Psoas muscle (tissue), 7 donors: ENCODE measurements at regions not wholly inside any gene's neighbourhood (a gene's known extent, or its start where the extent isn't known, plus 50 kb on each side); places are given as distances from the start of the nearest gene placed in this dataset.
"Not testable (repeated sequence)": the region's sequence is repeated elsewhere in the genome, so short reads cannot be mapped to it uniquely, and the experiment has no call there.

ENCODE experiments used
- ATAC-seq, 4 donors: fragments of 200-7000 bp; cut with Tn5 transposase; one replicate each; pipeline ENCODE4 v1.9.1; 2020; ENCODE audit warnings: moderate library complexity in 3 of 4, mild to moderate bottlenecking in 2 of 4
- DNase-seq, 2 donors: peaks; one replicate each; pipeline ENCODE4 v3.0.0-alpha.2; 2020
- H3K27ac ChIP-seq: fragments of 200-600 bp; one replicate; pipeline ENCODE4 v1.8.0; 2022
- H3K27me3 ChIP-seq, 3 donors: fragments of 200-600 bp in 1 of 3; one replicate each; pipeline versions ENCODE4 v1.6.1 to v1.8.0; 2013 to 2022; ENCODE audit warnings: low read length in 2 of 3, mild to moderate bottlenecking in 2 of 3, moderate library complexity in 1 of 3; ENCODE audit not compliant: insufficient read depth in 3 of 3
- H3K36me3 ChIP-seq, 2 donors: fragments of 200-600 bp in 1 of 2; one replicate each; pipeline versions ENCODE4 v1.6.1 to v1.8.0; 2013 to 2022; ENCODE audit warnings: low read depth in 1 of 2, mild to moderate bottlenecking in 1 of 2, moderate library complexity in 1 of 2; ENCODE audit not compliant: insufficient read depth in 1 of 2
- H3K4me1 ChIP-seq: fragments of 200-600 bp; one replicate; pipeline ENCODE4 v1.8.0; 2022
- H3K4me3 ChIP-seq: fragments of 200-600 bp; one replicate; pipeline ENCODE4 v1.8.0; 2022; ENCODE audit warnings: mild to moderate bottlenecking
- H3K9me3 ChIP-seq: fragments of 200-600 bp; one replicate; pipeline ENCODE4 v1.8.0; 2022
- CTCF ChIP-seq: fragments of 200-600 bp; IDR thresholded peaks from one replicate; pipeline ENCODE4 v1.8.0; 2022; ENCODE audit warnings: antibody characterized with exemption
- WGBS, 3 donors: extraction: QIAGEN DNeasy Blood & Tissue Kit; methylation state at CpG; one replicate each; pipeline versions ENCODE4 v1.1.6 to v1.1.7; 2013; 5-methylcytosine and 5-hydroxymethylcytosine counted together
- intact Hi-C, 2 donors: fragments of 100-400 bp; cut with DNase I; formaldehyde crosslinking; loops; one replicate each; pipeline versions ENCODE4 v1.11.0 to v1.14.2; 2022
- donor health status: healthy with polysubstance abuse.
- donor health status: DM: no; HTN: no; CAD: no; lungs with moderate emphysema.
- donor health status: Bipolar disorder and iron deficiency.
- donor health status: healthy.
- donor health status: DM: yes; HTN: yes; CAD: no.
- donor health status: DM: no; HTN: no; CAD: no.
- donor health status: DM: yes; HTN: yes; CAD: no.

- WGBS, 3 donors: 45 to 60% (median 50%) methylated on average over 3 of the region's 3 CpGs
Measured at GRCh38 chr2:17199741-17200140, 318.5 kb downstream of the RAD51AP2 start.

GRCh38 chr2:17196380-17196779, 321.9 kb downstream of the RAD51AP2 start:
- no peak for DNase-seq
- Histone ChIP-seq H3K36me3 (no peaks in the 10 kb centered on the region), H3K4me3 (no peak overlapping the region), H3K4me1 (no peaks in the 10 kb centered on the region), H3K27me3 (no peaks in the 10 kb centered on the region), H3K9me3 (no peaks in the 10 kb centered on the region), H3K27ac (no peak overlapping the region)
- no peak for ATAC-seq
- intact Hi-C loops: no loop called here
- no peak for TF ChIP-seq CTCF
- 75 to 86% (median 85%) methylated on average over 3 of the region's 3 CpGs for WGBS, 3 donors

More at GRCh38 chr2:17199741-17200140, 318.5 kb downstream of the RAD51AP2 start:
- no peaks in the 10 kb centered on the region for H3K4me1 ChIP-seq
- no peak overlapping the region for H3K4me3 ChIP-seq
- DNase-seq (no peak), ATAC-seq (no peak)
- no peaks in the 10 kb centered on the region for H3K9me3 ChIP-seq
- no peaks in the 10 kb centered on the region for H3K36me3 ChIP-seq
- H3K27me3 ChIP-seq: no peaks in the 10 kb centered on the region
- intact Hi-C loops: no loop called here
- H3K27ac ChIP-seq: no peak overlapping the region
- TF ChIP-seq CTCF: no peak

DNA sequence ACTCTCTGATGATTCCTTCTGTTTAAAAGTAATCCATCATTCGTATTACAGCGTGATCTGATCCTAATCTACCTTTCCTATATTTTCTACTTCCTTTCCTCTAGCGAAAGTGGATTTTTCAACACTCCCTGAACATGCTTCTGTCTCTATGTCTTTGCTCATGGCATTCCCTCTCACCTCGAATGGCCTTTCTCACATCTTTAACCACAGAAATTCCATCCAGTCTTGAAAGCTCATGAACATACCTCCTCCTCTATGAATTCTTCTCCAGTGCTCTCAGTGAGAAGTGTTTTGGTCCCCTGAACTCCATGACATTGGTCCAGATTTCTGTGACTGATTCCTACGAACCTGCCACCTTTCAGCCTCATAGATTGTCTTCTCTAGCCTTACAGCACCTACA, 323.2 kb downstream of the RAD51AP2 start:
- Histone ChIP-seq H3K4me1 (no peaks in the 10 kb centered on the region), H3K27me3 (no peaks in the 10 kb centered on the region), H3K9me3 (no peaks in the 10 kb centered on the region), H3K36me3 (no peaks in the 10 kb centered on the region), H3K27ac (no peak overlapping the region), H3K4me3 (no peak overlapping the region)
- TF ChIP-seq CTCF: no peak
- ATAC-seq (no peak), DNase-seq (no peak)
- 65 to 68% (median 67%) methylated on average over 5 of the region's 5 CpGs for WGBS, 3 donors
- intact Hi-C loops: no loop called here

GRCh38 chr2:17194083-17194482, 324.2 kb downstream of the RAD51AP2 start:
- intact Hi-C loops: no loop called here
- WGBS, 3 donors: 91 to 93% (median 93%) methylated on average over 9 of the region's 9 CpGs

DNA sequence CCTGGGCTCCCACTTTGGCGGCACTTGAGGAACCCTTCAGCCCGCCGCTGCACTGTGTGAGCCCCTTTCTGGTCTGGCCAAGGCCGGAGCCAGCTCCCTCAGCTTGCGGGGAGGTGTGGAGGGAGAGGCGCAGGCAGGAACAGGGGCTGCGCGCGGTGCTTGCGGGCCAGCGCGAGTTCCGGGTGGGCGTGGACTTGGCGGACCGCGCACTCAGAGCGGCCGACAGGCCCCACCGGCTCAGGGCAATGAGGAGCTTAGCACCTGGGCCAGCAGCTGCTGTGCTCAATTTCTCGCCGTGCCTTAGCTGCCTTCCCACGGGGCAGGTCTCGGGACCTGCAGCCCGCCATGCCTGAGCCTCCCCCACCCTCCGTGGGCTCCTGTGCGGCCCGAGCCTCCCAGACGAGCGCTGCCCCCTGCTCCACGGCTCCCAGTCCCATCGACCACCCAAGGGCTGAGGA, 324.8 kb downstream of the RAD51AP2 start:
- 96 to 98% (median 96%) methylated on average over 21 to 32 of the region's 32 CpGs for WGBS, 3 donors
- ATAC-seq, intact Hi-C loops: not testable (repeated sequence)

More at GRCh38 chr2:17194083-17194482, 324.2 kb downstream of the RAD51AP2 start:
- ATAC-seq (no peak), DNase-seq (no peak)
- Histone ChIP-seq H3K9me3 (no peaks in the 10 kb centered on the region), H3K27ac (no peak overlapping the region), H3K4me1 (no peaks in the 10 kb centered on the region), H3K4me3 (no peak overlapping the region), H3K36me3 (no peaks in the 10 kb centered on the region), H3K27me3 (no peaks in the 10 kb centered on the region)
- no peak for TF ChIP-seq CTCF

More for the DNA sequence above, 324.8 kb downstream of the RAD51AP2 start:
- H3K36me3 ChIP-seq, H3K27ac ChIP-seq, H3K4me1 ChIP-seq, DNase-seq, H3K9me3 ChIP-seq, H3K4me3 ChIP-seq, H3K27me3 ChIP-seq: not testable (repeated sequence)
